SH-SY5Y (cell line): ENCODE measurements at regions not wholly inside any gene's neighbourhood (a gene's known extent, or its start where the extent isn't known, plus 50 kb on each side); places are given as distances from the start of the nearest gene placed in this dataset.

ENCODE experiments used
- GATA2 ChIP-seq: IDR thresholded peaks from 2 replicates; pipeline ENCODE4 v1.6.1; 2011; ENCODE audit warnings: mild to moderate bottlenecking, low read depth, low read length
- GATA3 ChIP-seq: IDR thresholded peaks from 2 replicates; pipeline ENCODE4 v1.6.1; 2011; ENCODE audit warnings: low read depth, mild to moderate bottlenecking, low read length, moderate library complexity

DNA sequence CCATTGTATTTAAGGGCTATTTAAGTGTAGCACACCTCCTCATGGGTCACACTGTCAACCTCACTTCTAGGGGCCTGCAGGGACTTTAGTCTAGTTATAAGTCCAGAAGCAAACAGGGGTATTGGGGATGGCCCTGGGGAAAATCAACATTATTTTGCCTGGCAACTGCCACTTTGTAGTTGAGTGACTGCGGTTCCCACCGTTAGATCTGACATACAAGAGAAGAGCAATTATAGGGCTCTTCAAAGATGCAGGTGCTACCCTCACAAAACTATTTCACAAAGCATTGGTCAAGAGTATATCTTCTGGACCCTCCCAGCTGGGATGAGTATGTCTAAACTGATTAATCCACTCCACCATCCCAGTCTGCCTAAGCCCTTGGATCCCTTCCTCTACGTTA, 133.0 kb upstream of the PCBD1 start:
- TF ChIP-seq GATA2 (no peak), GATA3 (no peak)
